B cell (primary cell): ENCODE measurements at regions not wholly inside any gene's neighbourhood (a gene's known extent, or its start where the extent isn't known, plus 50 kb on each side); places are given as distances from the start of the nearest gene placed in this dataset.

ENCODE experiments used
- EZH2 ChIP-seq: IDR thresholded peaks from 2 replicates; pipeline ENCODE4 v1.6.1; 2012; ENCODE audit warnings: borderline replicate concordance, low read depth, mild to moderate bottlenecking, moderate library complexity, low read length; ENCODE audit not compliant: insufficient read depth, poor library complexity, severe bottlenecking
- TF ChIP-seq, protein P1 (sequence below): fragments of 200-600 bp; IDR thresholded peaks from one replicate; pipeline ENCODE4 v1.8.0; 2022; ENCODE audit warnings: antibody characterized with exemption, mild to moderate bottlenecking

DNA sequence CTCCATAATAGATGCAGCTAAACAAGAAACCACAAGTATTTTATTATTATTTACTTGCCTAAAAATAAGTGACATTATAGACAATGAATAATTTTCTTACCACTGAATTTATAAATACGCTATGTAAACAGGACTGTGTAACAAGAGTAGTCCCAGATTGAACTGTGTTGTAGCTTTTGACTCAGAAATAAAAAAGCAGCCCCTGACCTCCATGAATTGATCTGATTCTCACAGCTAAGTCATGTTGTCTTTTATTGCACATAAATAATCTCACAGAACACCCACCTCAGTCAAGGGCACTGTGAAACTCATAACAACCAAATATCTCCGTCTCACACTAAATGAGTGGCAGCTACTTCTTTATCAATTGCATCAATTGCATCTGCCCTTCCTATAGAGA, 171.6 kb downstream of the TMX3 start:
- TF ChIP-seq, protein P1, sequence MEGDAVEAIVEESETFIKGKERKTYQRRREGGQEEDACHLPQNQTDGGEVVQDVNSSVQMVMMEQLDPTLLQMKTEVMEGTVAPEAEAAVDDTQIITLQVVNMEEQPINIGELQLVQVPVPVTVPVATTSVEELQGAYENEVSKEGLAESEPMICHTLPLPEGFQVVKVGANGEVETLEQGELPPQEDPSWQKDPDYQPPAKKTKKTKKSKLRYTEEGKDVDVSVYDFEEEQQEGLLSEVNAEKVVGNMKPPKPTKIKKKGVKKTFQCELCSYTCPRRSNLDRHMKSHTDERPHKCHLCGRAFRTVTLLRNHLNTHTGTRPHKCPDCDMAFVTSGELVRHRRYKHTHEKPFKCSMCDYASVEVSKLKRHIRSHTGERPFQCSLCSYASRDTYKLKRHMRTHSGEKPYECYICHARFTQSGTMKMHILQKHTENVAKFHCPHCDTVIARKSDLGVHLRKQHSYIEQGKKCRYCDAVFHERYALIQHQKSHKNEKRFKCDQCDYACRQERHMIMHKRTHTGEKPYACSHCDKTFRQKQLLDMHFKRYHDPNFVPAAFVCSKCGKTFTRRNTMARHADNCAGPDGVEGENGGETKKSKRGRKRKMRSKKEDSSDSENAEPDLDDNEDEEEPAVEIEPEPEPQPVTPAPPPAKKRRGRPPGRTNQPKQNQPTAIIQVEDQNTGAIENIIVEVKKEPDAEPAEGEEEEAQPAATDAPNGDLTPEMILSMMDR, result no peak
- no peak for TF ChIP-seq EZH2
